SH-SY5Y (cell line): ENCODE measurements at regions not wholly inside any gene's neighbourhood (a gene's known extent, or its start where the extent isn't known, plus 50 kb on each side); places are given as distances from the start of the nearest gene placed in this dataset.

ENCODE experiments used
- GATA2 ChIP-seq: IDR thresholded peaks from 2 replicates; pipeline ENCODE4 v1.6.1; 2011; ENCODE audit warnings: mild to moderate bottlenecking, low read depth, low read length
- GATA3 ChIP-seq: IDR thresholded peaks from 2 replicates; pipeline ENCODE4 v1.6.1; 2011; ENCODE audit warnings: low read depth, mild to moderate bottlenecking, low read length, moderate library complexity

- no peak for TF ChIP-seq GATA2
- TF ChIP-seq GATA3, result no peak
Observed at GRCh38 chr11:37364246-37364839, 766.3 kb upstream of the RAG2 start.
